ENCODE measurements at regions not wholly inside any gene's neighbourhood (a gene's known extent, or its start where the extent isn't known, plus 50 kb on each side); places are given as distances from the start of the nearest gene placed in this dataset.

DNA sequence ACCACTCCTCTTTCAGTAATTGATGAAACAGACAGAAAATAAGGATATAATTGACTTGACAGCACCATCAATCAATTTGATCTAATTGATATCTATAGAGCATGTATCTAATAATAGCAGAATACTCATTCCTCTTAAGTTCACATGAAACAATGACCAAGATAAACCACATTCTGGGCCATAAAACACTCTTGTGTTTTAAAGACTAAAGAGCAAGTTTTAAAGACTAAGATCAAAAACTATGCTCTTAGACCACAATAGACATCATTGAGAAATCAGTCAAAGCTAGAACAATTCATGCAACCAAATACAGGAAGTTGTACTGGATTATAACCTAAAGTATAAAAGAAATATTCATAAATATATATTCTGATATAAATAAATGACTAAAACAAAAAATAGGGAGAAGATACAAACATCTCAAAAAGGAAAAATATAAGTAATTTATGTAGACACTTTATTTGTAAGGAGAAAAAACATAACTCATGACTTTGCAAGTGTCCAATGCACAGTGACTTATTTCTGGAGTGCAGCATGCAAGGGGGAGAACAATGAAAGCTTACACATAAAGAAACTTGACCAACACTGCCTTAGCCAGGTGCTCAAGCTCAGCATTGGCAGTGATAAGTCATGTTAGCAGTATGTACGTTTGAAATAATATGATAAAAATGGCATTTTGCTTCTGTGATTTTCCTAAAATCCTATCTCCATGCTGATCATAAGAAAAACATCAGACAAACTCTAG is 312.7 kb upstream of the IGFBP3 start:
- no peaks in the 10 kb centered on the region for H3K27me3 ChIP-seq (ENCODE audit: control insufficient read depth in 1 of 2, insufficient read depth in 2 of 2, low read length in 2 of 2)
- no peaks in the 10 kb centered on the region for H3K9me3 ChIP-seq (ENCODE audit: control insufficient read depth in 2 of 2, low read length in 2 of 2)
- H3K27ac ChIP-seq (ENCODE audit: low read length): no peak overlapping the region
- H3K9ac ChIP-seq (ENCODE audit: low read length in 2 of 2): no peak overlapping the region
- H3K36me3 ChIP-seq (ENCODE audit: control insufficient read depth in 2 of 2, insufficient read depth in 2 of 2, low read length in 2 of 2): no peaks in the 10 kb centered on the region
- no peaks in the 10 kb centered on the region for H3K4me1 ChIP-seq (ENCODE audit: control insufficient read depth, insufficient read depth, low read length)
- H3K4me3 ChIP-seq (ENCODE audit: low read length in 2 of 2): no peak overlapping the region

DNA sequence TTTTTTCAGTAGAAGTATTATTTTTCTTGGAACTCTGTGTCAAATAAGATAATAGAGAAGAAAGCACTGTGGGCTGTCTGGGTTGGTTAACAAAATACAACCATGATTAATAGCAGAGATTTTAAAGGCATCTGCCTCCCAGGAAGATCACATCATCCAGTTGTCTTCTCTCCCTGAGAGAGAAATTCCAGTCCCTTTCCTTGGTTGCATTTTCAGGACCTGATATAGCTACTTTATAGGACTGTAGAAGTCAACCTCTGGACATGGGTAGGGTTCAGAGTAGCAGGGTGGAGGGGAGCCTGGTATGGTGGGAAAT is 309.9 kb upstream of the IGFBP3 start:
- Histone ChIP-seq H3K27me3 (ENCODE audit: control insufficient read depth in 1 of 2, insufficient read depth in 2 of 2, low read length in 2 of 2) (no peaks in the 10 kb centered on the region), H3K4me3 (ENCODE audit: low read length in 2 of 2) (no peak overlapping the region), H3K36me3 (ENCODE audit: control insufficient read depth in 2 of 2, insufficient read depth in 2 of 2, low read length in 2 of 2) (no peaks in the 10 kb centered on the region), H3K27ac (ENCODE audit: low read length) (no peak overlapping the region), H3K4me1 (ENCODE audit: control insufficient read depth, insufficient read depth, low read length) (no peaks in the 10 kb centered on the region), H3K9ac (ENCODE audit: low read length in 2 of 2) (no peak overlapping the region), H3K9me3 (ENCODE audit: control insufficient read depth in 2 of 2, low read length in 2 of 2) (no peaks in the 10 kb centered on the region)

DNA sequence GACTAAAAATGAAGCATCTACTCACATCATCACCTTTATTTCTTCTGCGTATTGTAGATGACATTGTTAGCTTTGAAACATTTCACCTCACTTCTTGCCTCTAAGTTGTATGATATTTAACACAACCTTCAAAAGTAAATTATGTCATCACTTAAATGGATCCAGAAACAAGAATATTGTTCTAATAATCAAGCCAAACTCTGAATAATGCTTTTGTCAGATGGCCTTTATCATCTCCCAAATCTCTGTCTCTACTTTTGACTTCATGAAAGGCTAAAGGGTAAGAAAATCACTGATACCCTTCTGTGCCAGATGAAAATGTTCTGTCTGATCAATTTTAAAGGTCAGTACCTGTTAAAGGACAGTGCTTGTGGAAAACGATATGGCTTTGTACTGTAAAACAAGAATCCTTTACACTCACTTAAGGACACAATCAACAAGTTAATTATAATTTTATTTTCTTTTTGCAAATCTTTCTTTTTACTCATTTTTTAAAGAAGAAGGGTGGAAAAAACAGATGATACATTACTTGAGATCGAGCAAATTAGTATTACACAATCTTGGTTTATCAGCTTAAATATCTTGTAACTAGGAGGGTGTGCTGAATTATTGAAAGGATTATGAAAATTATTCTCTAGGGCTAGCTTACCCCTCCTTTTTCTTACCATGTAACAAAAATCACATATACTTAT is 309.4 kb upstream of the IGFBP3 start:
- Histone ChIP-seq H3K9ac (ENCODE audit: low read length in 2 of 2) (no peak overlapping the region), H3K9me3 (ENCODE audit: control insufficient read depth in 2 of 2, low read length in 2 of 2) (no peaks in the 10 kb centered on the region), H3K36me3 (ENCODE audit: control insufficient read depth in 2 of 2, insufficient read depth in 2 of 2, low read length in 2 of 2) (no peaks in the 10 kb centered on the region), H3K4me3 (ENCODE audit: low read length in 2 of 2) (no peak overlapping the region), H3K4me1 (ENCODE audit: control insufficient read depth, insufficient read depth, low read length) (no peaks in the 10 kb centered on the region), H3K27me3 (ENCODE audit: control insufficient read depth in 1 of 2, insufficient read depth in 2 of 2, low read length in 2 of 2) (no peaks in the 10 kb centered on the region), H3K27ac (ENCODE audit: low read length) (no peak overlapping the region)

DNA sequence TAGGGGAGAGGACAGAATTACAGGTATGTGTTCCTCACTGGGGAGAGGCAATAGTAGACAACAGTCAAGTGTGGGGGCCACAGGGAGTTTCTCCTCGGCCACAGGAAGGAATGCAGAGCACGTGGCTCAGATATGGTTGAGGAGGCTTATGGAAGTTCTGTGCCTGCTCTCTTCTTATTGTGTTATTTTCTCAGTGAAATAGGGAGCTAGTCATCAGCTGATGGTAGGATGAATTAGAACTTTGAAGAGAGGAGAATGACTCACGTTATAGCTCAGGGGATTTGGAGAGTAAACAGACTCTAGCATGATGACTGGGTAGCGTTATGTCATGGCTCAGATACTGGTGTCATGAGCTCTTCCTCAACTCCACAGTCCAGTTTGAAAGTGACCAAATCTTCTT is 308.3 kb upstream of the IGFBP3 start:
- Histone ChIP-seq H3K27me3 (ENCODE audit: control insufficient read depth in 1 of 2, insufficient read depth in 2 of 2, low read length in 2 of 2) (no peaks in the 10 kb centered on the region), H3K4me3 (ENCODE audit: low read length in 2 of 2) (no peak overlapping the region), H3K36me3 (ENCODE audit: control insufficient read depth in 2 of 2, insufficient read depth in 2 of 2, low read length in 2 of 2) (no peaks in the 10 kb centered on the region), H3K4me1 (ENCODE audit: control insufficient read depth, insufficient read depth, low read length) (peaks cover 2% of the 10 kb centered on the region), H3K27ac (ENCODE audit: low read length) (no peak overlapping the region), H3K9me3 (ENCODE audit: control insufficient read depth in 2 of 2, low read length in 2 of 2) (no peaks in the 10 kb centered on the region), H3K9ac (ENCODE audit: low read length in 2 of 2) (no peak overlapping the region)

DNA sequence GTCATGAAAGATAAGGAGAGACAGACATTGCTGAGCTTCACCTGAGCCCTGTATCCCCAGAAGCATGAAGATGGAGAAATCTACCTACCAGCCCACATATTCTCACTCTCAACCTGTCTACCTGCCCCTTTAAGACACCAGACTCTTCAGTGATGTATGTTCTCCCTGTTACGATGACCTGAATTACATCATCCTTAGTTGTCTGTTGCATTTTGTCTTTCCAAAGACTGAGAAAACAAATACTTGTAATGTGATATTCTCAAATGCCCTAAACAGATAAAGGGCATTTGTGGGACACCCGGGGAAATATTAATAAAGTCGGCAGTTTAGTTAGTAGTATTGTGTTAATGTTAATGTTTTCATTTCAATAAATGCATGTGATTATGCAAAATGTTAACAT is 305.8 kb upstream of the IGFBP3 start:
- H3K27ac ChIP-seq (ENCODE audit: low read length): no peak overlapping the region
- H3K9ac ChIP-seq (ENCODE audit: low read length in 2 of 2): no peak overlapping the region
- H3K4me3 ChIP-seq (ENCODE audit: low read length in 2 of 2): no peak overlapping the region
- H3K27me3 ChIP-seq (ENCODE audit: control insufficient read depth in 1 of 2, insufficient read depth in 2 of 2, low read length in 2 of 2): no peaks in the 10 kb centered on the region
- H3K4me1 ChIP-seq (ENCODE audit: control insufficient read depth, insufficient read depth, low read length): peaks cover 2% of the 10 kb centered on the region
- H3K9me3 ChIP-seq (ENCODE audit: control insufficient read depth in 2 of 2, low read length in 2 of 2): no peaks in the 10 kb centered on the region
- no peaks in the 10 kb centered on the region for H3K36me3 ChIP-seq (ENCODE audit: control insufficient read depth in 2 of 2, insufficient read depth in 2 of 2, low read length in 2 of 2)

DNA sequence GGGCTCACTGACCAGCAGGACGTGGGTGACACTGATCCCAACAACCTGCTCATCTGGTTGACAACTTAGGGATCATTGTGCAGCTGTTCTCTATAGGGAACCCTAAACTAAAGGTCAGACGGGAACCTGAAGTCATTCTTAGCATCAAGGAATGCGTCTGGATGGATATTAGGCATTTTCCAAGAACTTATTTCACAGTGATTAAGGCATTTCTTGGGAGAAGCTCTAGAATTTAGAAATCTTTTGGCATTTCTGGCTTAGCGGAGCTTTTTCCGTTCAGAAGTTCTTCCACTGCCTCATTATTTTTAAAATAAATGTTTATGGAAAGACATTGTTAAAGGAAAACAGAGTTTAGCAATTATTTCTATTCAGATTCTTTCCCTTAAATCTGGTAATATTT is 303.3 kb upstream of the IGFBP3 start:
- no peak overlapping the region for H3K9ac ChIP-seq (ENCODE audit: low read length in 2 of 2)
- no peaks in the 10 kb centered on the region for H3K27me3 ChIP-seq (ENCODE audit: control insufficient read depth in 1 of 2, insufficient read depth in 2 of 2, low read length in 2 of 2)
- H3K36me3 ChIP-seq (ENCODE audit: control insufficient read depth in 2 of 2, insufficient read depth in 2 of 2, low read length in 2 of 2): no peaks in the 10 kb centered on the region
- no peak overlapping the region for H3K4me3 ChIP-seq (ENCODE audit: low read length in 2 of 2)
- no peak overlapping the region for H3K27ac ChIP-seq (ENCODE audit: low read length)
- no peaks in the 10 kb centered on the region for H3K9me3 ChIP-seq (ENCODE audit: control insufficient read depth in 2 of 2, low read length in 2 of 2)
- peaks cover 2% of the 10 kb centered on the region for H3K4me1 ChIP-seq (ENCODE audit: control insufficient read depth, insufficient read depth, low read length)

DNA sequence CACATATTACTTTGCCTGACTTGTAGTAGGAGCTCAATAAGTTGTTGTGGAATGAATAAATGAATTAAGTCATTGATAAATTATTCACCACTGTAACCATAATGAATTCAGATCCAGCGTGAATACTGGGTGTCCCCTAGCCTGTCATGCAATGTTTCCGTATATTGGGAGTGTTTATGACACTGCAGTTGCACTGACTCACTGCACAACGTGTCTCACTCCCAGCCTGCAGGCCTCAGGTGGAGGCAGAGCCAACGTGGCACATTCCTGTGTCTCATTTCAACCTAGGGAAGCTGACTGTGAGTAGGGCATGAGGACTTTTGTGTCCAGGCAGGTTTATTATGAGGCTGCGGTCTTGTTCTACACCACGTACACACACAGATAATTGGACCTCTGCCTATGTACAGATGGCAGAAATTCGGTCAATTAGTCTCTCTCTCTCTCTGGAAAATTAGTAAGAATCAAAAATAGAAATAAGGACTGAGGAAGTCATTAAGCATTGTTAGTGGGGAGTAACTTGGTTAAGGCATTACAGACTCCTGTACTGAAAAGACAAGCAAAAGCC is 299.1 kb upstream of the IGFBP3 start:
- peaks cover 2% of the 10 kb centered on the region for H3K4me1 ChIP-seq (ENCODE audit: control insufficient read depth, insufficient read depth, low read length)
- H3K27me3 ChIP-seq (ENCODE audit: control insufficient read depth in 1 of 2, insufficient read depth in 2 of 2, low read length in 2 of 2): no peaks in the 10 kb centered on the region
- no peaks in the 10 kb centered on the region for H3K9me3 ChIP-seq (ENCODE audit: control insufficient read depth in 2 of 2, low read length in 2 of 2)
- H3K4me3 ChIP-seq (ENCODE audit: low read length in 2 of 2): no peak overlapping the region
- H3K36me3 ChIP-seq (ENCODE audit: control insufficient read depth in 2 of 2, insufficient read depth in 2 of 2, low read length in 2 of 2): no peaks in the 10 kb centered on the region
- no peak overlapping the region for H3K9ac ChIP-seq (ENCODE audit: low read length in 2 of 2)
- no peak overlapping the region for H3K27ac ChIP-seq (ENCODE audit: low read length)

DNA sequence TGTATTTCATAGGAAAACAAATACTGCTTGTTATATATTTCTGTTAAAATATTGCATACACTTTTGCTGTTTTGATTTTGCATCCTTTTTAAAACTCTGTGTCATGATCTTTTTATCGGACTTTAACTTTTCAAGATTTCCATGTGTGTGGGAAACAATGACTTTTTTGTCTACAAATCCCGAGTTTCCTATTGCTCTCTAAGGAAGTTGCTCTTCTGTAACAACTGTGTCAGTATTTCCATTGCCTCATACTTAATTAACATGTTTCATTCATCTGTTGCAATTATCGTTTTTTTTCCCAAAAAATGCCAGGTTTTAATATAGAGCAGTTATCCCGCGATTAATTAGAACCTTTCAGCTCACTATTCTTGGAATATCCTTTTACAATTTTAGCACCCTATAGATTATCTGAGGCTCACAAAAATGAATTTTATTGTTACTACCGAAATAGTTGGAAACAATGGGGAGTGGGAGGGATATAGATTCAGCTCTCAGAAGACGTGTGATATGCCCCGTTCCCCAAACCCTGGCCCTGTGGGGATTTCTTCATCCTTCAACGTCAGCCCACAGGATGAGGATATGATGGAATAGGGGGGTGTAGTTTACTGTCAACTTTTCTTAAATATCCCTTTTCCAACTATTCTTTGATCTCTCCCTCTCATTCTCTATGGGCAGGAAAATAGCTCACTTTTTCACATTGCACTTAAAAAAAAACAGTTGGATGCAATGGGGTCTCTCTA is 297.6 kb upstream of the IGFBP3 start:
- H3K9me3 ChIP-seq (ENCODE audit: control insufficient read depth in 2 of 2, low read length in 2 of 2): no peaks in the 10 kb centered on the region
- no peaks in the 10 kb centered on the region for H3K36me3 ChIP-seq (ENCODE audit: control insufficient read depth in 2 of 2, insufficient read depth in 2 of 2, low read length in 2 of 2)
- no peaks in the 10 kb centered on the region for H3K4me1 ChIP-seq (ENCODE audit: control insufficient read depth, insufficient read depth, low read length)
- no peak overlapping the region for H3K9ac ChIP-seq (ENCODE audit: low read length in 2 of 2)
- H3K27me3 ChIP-seq (ENCODE audit: control insufficient read depth in 1 of 2, insufficient read depth in 2 of 2, low read length in 2 of 2): no peaks in the 10 kb centered on the region
- no peak overlapping the region for H3K27ac ChIP-seq (ENCODE audit: low read length)
- H3K4me3 ChIP-seq (ENCODE audit: low read length in 2 of 2): no peak overlapping the region

DNA sequence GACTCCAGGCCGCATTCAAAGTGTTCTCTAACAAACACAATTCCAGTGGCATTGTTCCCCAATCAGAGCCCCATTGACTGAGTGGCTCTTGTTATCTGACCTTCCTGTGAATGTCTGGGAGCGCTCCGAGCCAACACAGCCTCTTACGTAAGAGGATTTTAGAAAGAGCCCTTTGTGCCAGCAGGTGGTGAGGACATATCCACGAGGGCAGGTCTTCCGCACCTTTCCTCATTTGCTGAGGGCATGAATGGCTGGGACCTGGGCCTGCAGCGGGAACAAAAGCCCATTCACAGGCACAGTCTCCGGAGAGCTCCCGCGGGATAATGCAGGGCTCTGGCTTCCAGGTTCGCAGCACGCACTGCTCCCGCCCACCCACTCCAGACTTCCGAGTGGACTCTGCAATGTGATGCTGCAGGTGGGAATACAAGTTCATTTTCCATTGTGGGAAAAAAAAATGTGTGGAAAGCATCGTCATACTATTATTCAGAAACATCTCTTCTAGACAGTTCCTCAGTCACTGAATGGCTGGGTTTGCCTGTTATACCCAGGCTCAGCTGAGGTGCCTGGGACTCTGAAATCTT is 295.0 kb upstream of the IGFBP3 start:
- Histone ChIP-seq H3K9ac (ENCODE audit: low read length in 2 of 2) (no peak overlapping the region), H3K27ac (ENCODE audit: low read length) (no peak overlapping the region), H3K9me3 (ENCODE audit: control insufficient read depth in 2 of 2, low read length in 2 of 2) (no peaks in the 10 kb centered on the region), H3K4me3 (ENCODE audit: low read length in 2 of 2) (no peak overlapping the region), H3K27me3 (ENCODE audit: control insufficient read depth in 1 of 2, insufficient read depth in 2 of 2, low read length in 2 of 2) (no peaks in the 10 kb centered on the region), H3K4me1 (ENCODE audit: control insufficient read depth, insufficient read depth, low read length) (no peaks in the 10 kb centered on the region), H3K36me3 (ENCODE audit: control insufficient read depth in 2 of 2, insufficient read depth in 2 of 2, low read length in 2 of 2) (no peaks in the 10 kb centered on the region)

DNA sequence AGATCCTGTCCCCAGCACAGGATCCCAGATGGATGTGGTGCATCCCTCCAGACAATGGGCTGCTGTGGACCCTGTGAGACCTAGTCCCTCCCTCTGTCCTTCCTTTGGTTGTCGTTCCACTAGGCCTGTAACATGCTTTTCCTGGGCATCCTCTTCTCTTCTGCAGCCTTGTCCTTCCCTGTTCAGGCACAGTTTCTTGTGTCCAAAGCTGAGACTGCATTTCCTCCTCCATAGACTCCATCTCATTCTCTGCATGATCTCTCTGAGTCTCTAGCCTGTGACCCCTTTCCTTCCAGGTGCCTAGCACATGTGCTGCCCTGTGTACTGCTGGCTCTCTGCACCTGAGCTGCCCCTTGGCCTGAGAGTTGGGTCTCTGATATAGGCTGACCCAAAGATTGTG is 293.5 kb upstream of the IGFBP3 start:
- Histone ChIP-seq H3K4me1 (ENCODE audit: control insufficient read depth, insufficient read depth, low read length) (no peaks in the 10 kb centered on the region), H3K9me3 (ENCODE audit: control insufficient read depth in 2 of 2, low read length in 2 of 2) (no peaks in the 10 kb centered on the region), H3K9ac (ENCODE audit: low read length in 2 of 2) (no peak overlapping the region), H3K27ac (ENCODE audit: low read length) (no peak overlapping the region), H3K4me3 (ENCODE audit: low read length in 2 of 2) (no peak overlapping the region), H3K36me3 (ENCODE audit: control insufficient read depth in 2 of 2, insufficient read depth in 2 of 2, low read length in 2 of 2) (no peaks in the 10 kb centered on the region), H3K27me3 (ENCODE audit: control insufficient read depth in 1 of 2, insufficient read depth in 2 of 2, low read length in 2 of 2) (no peaks in the 10 kb centered on the region)
